Psoas muscle (tissue), 7 donors: ENCODE measurements at regions not wholly inside any gene's neighbourhood (a gene's known extent, or its start where the extent isn't known, plus 50 kb on each side); places are given as distances from the start of the nearest gene placed in this dataset.
A peak's percentile ranks its signal among the peaks of the same experiment; 100 is the strongest.

ENCODE experiments used
- ATAC-seq, 4 donors: fragments of 200-7000 bp; cut with Tn5 transposase; one replicate each; pipeline ENCODE4 v1.9.1; 2020; ENCODE audit warnings: moderate library complexity in 3 of 4, mild to moderate bottlenecking in 2 of 4
- DNase-seq, 2 donors: peaks; one replicate each; pipeline ENCODE4 v3.0.0-alpha.2; 2020
- H3K27ac ChIP-seq: fragments of 200-600 bp; one replicate; pipeline ENCODE4 v1.8.0; 2022
- H3K27me3 ChIP-seq, 3 donors: fragments of 200-600 bp in 1 of 3; one replicate each; pipeline versions ENCODE4 v1.6.1 to v1.8.0; 2013 to 2022; ENCODE audit warnings: low read length in 2 of 3, mild to moderate bottlenecking in 2 of 3, moderate library complexity in 1 of 3; ENCODE audit not compliant: insufficient read depth in 3 of 3
- H3K36me3 ChIP-seq, 2 donors: fragments of 200-600 bp in 1 of 2; one replicate each; pipeline versions ENCODE4 v1.6.1 to v1.8.0; 2013 to 2022; ENCODE audit warnings: low read depth in 1 of 2, mild to moderate bottlenecking in 1 of 2, moderate library complexity in 1 of 2; ENCODE audit not compliant: insufficient read depth in 1 of 2
- H3K4me1 ChIP-seq: fragments of 200-600 bp; one replicate; pipeline ENCODE4 v1.8.0; 2022
- H3K4me3 ChIP-seq: fragments of 200-600 bp; one replicate; pipeline ENCODE4 v1.8.0; 2022; ENCODE audit warnings: mild to moderate bottlenecking
- H3K9me3 ChIP-seq: fragments of 200-600 bp; one replicate; pipeline ENCODE4 v1.8.0; 2022
- CTCF ChIP-seq: fragments of 200-600 bp; IDR thresholded peaks from one replicate; pipeline ENCODE4 v1.8.0; 2022; ENCODE audit warnings: antibody characterized with exemption
- WGBS, 3 donors: extraction: QIAGEN DNeasy Blood & Tissue Kit; methylation state at CpG; one replicate each; pipeline versions ENCODE4 v1.1.6 to v1.1.7; 2013; 5-methylcytosine and 5-hydroxymethylcytosine counted together
- intact Hi-C, 2 donors: fragments of 100-400 bp; cut with DNase I; formaldehyde crosslinking; loops; one replicate each; pipeline versions ENCODE4 v1.11.0 to v1.14.2; 2022
- donor health status: healthy with polysubstance abuse.
- donor health status: DM: no; HTN: no; CAD: no; lungs with moderate emphysema.
- donor health status: Bipolar disorder and iron deficiency.
- donor health status: healthy.
- donor health status: DM: yes; HTN: yes; CAD: no.
- donor health status: DM: no; HTN: no; CAD: no.
- donor health status: DM: yes; HTN: yes; CAD: no.

GRCh38 chr2:239602290-239603282 lies 201.8 kb upstream of the HDAC4 start:
- intact Hi-C loops, result no loop called here
- Histone ChIP-seq H3K9me3 (no peaks in the 10 kb centered on the region), H3K27me3 (no peaks in the 10 kb centered on the region), H3K27ac (no peak overlapping the region), H3K4me1 (no peaks in the 10 kb centered on the region), H3K36me3 (no peaks in the 10 kb centered on the region), H3K4me3 (no peak overlapping the region)
- TF ChIP-seq CTCF, result no peak
- 85 to 87% (median 86%) methylated on average over 29 to 30 of the region's 30 CpGs for WGBS, 3 donors
- ATAC-seq (no peak), DNase-seq (peak in 1 of 2 donors; percentile 23)

GRCh38 chr2:239601880-239602279 lies 201.1 kb upstream of the HDAC4 start:
- WGBS, 3 donors, result 90 to 94% (median 93%) methylated on average over 7 of the region's 7 CpGs
- DNase-seq, result peak in 1 of 2 donors; percentile 46
- no peaks in the 10 kb centered on the region for H3K27me3 ChIP-seq

GRCh38 chr2:239601201-239601851 lies 200.5 kb upstream of the HDAC4 start:
- Histone ChIP-seq H3K4me3 (no peak overlapping the region), H3K9me3 (no peaks in the 10 kb centered on the region), H3K27me3 (no peaks in the 10 kb centered on the region), H3K36me3 (no peaks in the 10 kb centered on the region), H3K27ac (no peak overlapping the region), H3K4me1 (no peaks in the 10 kb centered on the region)
- no peak for TF ChIP-seq CTCF
- intact Hi-C loops, result no loop called here
- DNase-seq (peak in 1 of 2 donors; percentile 41), ATAC-seq (no peak)
- 81 to 85% (median 82%) methylated on average over 15 of the region's 15 CpGs for WGBS, 3 donors

More at GRCh38 chr2:239601880-239602279, 201.1 kb upstream of the HDAC4 start:
- Histone ChIP-seq H3K36me3 (no peaks in the 10 kb centered on the region), H3K4me3 (no peak overlapping the region), H3K9me3 (no peaks in the 10 kb centered on the region), H3K4me1 (no peaks in the 10 kb centered on the region), H3K27ac (no peak overlapping the region)
- intact Hi-C loops, result no loop called here
- ATAC-seq, result no peak
- no peak for TF ChIP-seq CTCF

GRCh38 chr2:239600650-239601049 lies 199.8 kb upstream of the HDAC4 start:
- Histone ChIP-seq H3K27me3 (no peaks in the 10 kb centered on the region), H3K4me3 (no peak overlapping the region), H3K9me3 (no peaks in the 10 kb centered on the region), H3K4me1 (no peaks in the 10 kb centered on the region), H3K27ac (no peak overlapping the region), H3K36me3 (no peaks in the 10 kb centered on the region)
- no peak for ATAC-seq
- WGBS, 3 donors, result 75 to 96% (median 76%) methylated on average over 4 to 5 of the region's 5 CpGs
- no peak for TF ChIP-seq CTCF
- DNase-seq, result peak in 1 of 2 donors; percentile 12
- intact Hi-C loops, result no loop called here
